ENCODE measurements at regions not wholly inside any gene's neighbourhood (a gene's known extent, or its start where the extent isn't known, plus 50 kb on each side); places are given as distances from the start of the nearest gene placed in this dataset.

GRCh38 chr2:226059961-226060627 lies 660.6 kb downstream of the NYAP2 start:
- TF ChIP-seq POLR2A (IDR thresholded peaks at IDR 0.05; ENCODE audit: low read depth, low read length) (no peak), TAF1 (IDR thresholded peaks at IDR 0.05; ENCODE audit: low read depth, low read length) (no peak), SPI1 (IDR thresholded peaks at IDR 0.05; ENCODE audit: low read depth, low read length) (no peak), POLR2AphosphoS5 (IDR thresholded peaks at IDR 0.05; ENCODE audit: low read depth, low read length) (no peak)
